Liver (tissue), 7 donors: ENCODE measurements at regions not wholly inside any gene's neighbourhood (a gene's known extent, or its start where the extent isn't known, plus 50 kb on each side); places are given as distances from the start of the nearest gene placed in this dataset.
"Not testable (repeated sequence)": the region's sequence is repeated elsewhere in the genome, so short reads cannot be mapped to it uniquely, and the experiment has no call there.

ENCODE experiments used
- DNase-seq: peaks from one replicate; pipeline ENCODE4 v3.0.0-alpha.2; 2017; ENCODE audit warnings: low spot score
- H3K27ac ChIP-seq, 2 donors: one replicate each; pipeline ENCODE4 v1.7.0; 2013; ENCODE audit warnings: inconsistent platforms in 2 of 2, low read length in 2 of 2, control low read depth in 1 of 2, low read depth in 1 of 2, mild to moderate bottlenecking in 1 of 2
- H3K27me3 ChIP-seq, 4 donors: one replicate each; pipeline versions ENCODE4 v1.6.1 to v1.7.0; 2013; ENCODE audit warnings: low read length in 3 of 4, inconsistent platforms in 1 of 4, mild to moderate bottlenecking in 1 of 4, moderate library complexity in 1 of 4; ENCODE audit not compliant: control insufficient read depth in 4 of 4, insufficient read depth in 4 of 4
- H3K36me3 ChIP-seq, 4 donors: one replicate each; pipeline versions ENCODE4 v1.6.1 to v1.7.0; 2013; ENCODE audit warnings: low read length in 3 of 4, mild to moderate bottlenecking in 3 of 4, low read depth in 1 of 4, moderate library complexity in 1 of 4; ENCODE audit not compliant: control insufficient read depth in 4 of 4, insufficient read depth in 3 of 4
- H3K4me1 ChIP-seq, 4 donors: one replicate each; pipeline versions ENCODE4 v1.6.1 to v1.7.0; 2013; ENCODE audit warnings: low read length in 3 of 4, mild to moderate bottlenecking in 3 of 4, moderate library complexity in 1 of 4; ENCODE audit not compliant: control insufficient read depth in 4 of 4, insufficient read depth in 4 of 4
- H3K4me3 ChIP-seq, 3 donors: one replicate each; pipeline versions ENCODE4 v1.6.1 to v1.7.0; 2013; ENCODE audit warnings: low read length in 3 of 3, control low read depth in 1 of 3, low read depth in 1 of 3, mild to moderate bottlenecking in 1 of 3
- H3K9ac ChIP-seq, 2 donors: one replicate each; pipeline ENCODE4 v1.7.0; 2013; ENCODE audit warnings: low read length in 2 of 2, mild to moderate bottlenecking in 2 of 2, moderate library complexity in 2 of 2, control low read depth in 1 of 2, low read depth in 1 of 2
- H3K9me3 ChIP-seq, 4 donors: one replicate each; pipeline versions ENCODE4 v1.6.1 to v1.7.0; 2013; ENCODE audit warnings: low read length in 3 of 4; ENCODE audit not compliant: control insufficient read depth in 4 of 4
- EGR1 ChIP-seq, 2 donors: IDR thresholded peaks; 2 replicates each; pipeline ENCODE4 v1.6.1; 2016 to 2018; ENCODE audit warnings: antibody characterized with exemption in 2 of 2, low read depth in 2 of 2
- FOXA1 ChIP-seq: IDR thresholded peaks from 2 replicates; pipeline ENCODE4 v1.6.1; 2016; ENCODE audit warnings: antibody characterized with exemption
- FOXA2 ChIP-seq: IDR thresholded peaks from 2 replicates; pipeline ENCODE4 v1.6.1; 2016; ENCODE audit warnings: antibody characterized with exemption
- GABPA ChIP-seq, 2 donors: IDR thresholded peaks in 1 of 2; conservative IDR thresholded peaks in 1 of 2; 2 replicates each; pipeline ENCODE4 v1.6.1; 2016; ENCODE audit warnings: antibody characterized with exemption in 2 of 2, mild to moderate bottlenecking in 1 of 2, moderate library complexity in 1 of 2
- HNF4A ChIP-seq, 2 donors: conservative IDR thresholded peaks; 2 replicates each; pipeline ENCODE4 v1.6.1; 2016; ENCODE audit warnings: antibody characterized with exemption in 2 of 2, mild to moderate bottlenecking in 2 of 2
- HNF4G ChIP-seq: IDR thresholded peaks from 2 replicates; pipeline ENCODE4 v1.6.1; 2016; ENCODE audit warnings: antibody characterized with exemption
- JUND ChIP-seq, 2 donors: IDR thresholded peaks; 2 replicates each; pipeline ENCODE4 v1.6.1; 2016; ENCODE audit warnings: antibody characterized with exemption in 2 of 2
- NR2F2 ChIP-seq: IDR thresholded peaks from 2 replicates; pipeline ENCODE4 v1.6.1; 2016; ENCODE audit warnings: antibody characterized with exemption
- RXRA ChIP-seq, 2 donors: IDR thresholded peaks; 2 replicates each; pipeline ENCODE4 v1.6.1; 2017 to 2018; ENCODE audit warnings: antibody characterized with exemption in 2 of 2, mild to moderate bottlenecking in 1 of 2
- SP1 ChIP-seq: IDR thresholded peaks from 2 replicates; pipeline ENCODE4 v1.6.1; 2018; ENCODE audit warnings: antibody characterized with exemption, mild to moderate bottlenecking
- TAF1 ChIP-seq: conservative IDR thresholded peaks from 2 replicates; pipeline ENCODE4 v1.6.1; 2016; ENCODE audit warnings: antibody characterized with exemption, mild to moderate bottlenecking
- YY1 ChIP-seq: IDR thresholded peaks from 2 replicates; pipeline ENCODE4 v1.6.1; 2016; ENCODE audit warnings: antibody characterized with exemption, mild to moderate bottlenecking
- WGBS: extraction: QIAGEN DNeasy Blood & Tissue Kit; methylation state at CpG from one replicate; pipeline ENCODE4 v1.1.7; 2013; 5-methylcytosine and 5-hydroxymethylcytosine counted together
- TF ChIP-seq, protein P1 (sequence below): IDR thresholded peaks from 2 replicates; pipeline ENCODE4 v1.6.1; 2016; ENCODE audit warnings: antibody characterized with exemption
- TF ChIP-seq, protein P2 (sequence below): IDR thresholded peaks from 2 replicates; pipeline ENCODE4 v1.6.1; 2016; ENCODE audit warnings: antibody characterized with exemption
- TF ChIP-seq, protein P3 (sequence below): IDR thresholded peaks from 2 replicates; pipeline ENCODE4 v1.6.1; 2016; ENCODE audit warnings: antibody characterized with exemption, mild to moderate bottlenecking
- TF ChIP-seq, protein P4 (sequence below): IDR thresholded peaks from 2 replicates; pipeline ENCODE4 v1.6.1; 2016; ENCODE audit warnings: antibody characterized with exemption
- donor health status: healthy.
- donor health status: healthy.
- donor health status: healthy.
- donor health status: healthy.

DNA sequence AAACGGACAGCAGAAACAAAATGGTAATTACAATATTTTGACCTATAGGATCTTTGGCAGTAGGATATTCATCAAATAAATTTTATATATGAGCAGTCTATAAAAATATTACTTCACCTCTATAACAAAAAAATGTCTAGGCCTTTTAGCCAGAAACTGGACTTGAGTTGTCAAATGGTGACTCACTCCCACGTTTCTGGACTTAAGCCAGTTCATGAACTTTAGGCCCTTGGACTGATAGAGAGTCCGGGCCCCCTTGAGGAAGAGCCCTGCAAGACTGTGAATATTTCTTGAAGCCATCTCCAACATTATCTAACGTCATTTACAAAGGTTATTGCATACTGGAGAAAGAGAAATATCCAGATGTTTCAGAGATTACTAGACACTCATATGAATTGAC lies 106.8 kb upstream of the FAM47A start:
- H3K4me3 ChIP-seq: no peak overlapping the region
- WGBS: 59% methylated on average over 4 of the region's 4 CpGs

DNA sequence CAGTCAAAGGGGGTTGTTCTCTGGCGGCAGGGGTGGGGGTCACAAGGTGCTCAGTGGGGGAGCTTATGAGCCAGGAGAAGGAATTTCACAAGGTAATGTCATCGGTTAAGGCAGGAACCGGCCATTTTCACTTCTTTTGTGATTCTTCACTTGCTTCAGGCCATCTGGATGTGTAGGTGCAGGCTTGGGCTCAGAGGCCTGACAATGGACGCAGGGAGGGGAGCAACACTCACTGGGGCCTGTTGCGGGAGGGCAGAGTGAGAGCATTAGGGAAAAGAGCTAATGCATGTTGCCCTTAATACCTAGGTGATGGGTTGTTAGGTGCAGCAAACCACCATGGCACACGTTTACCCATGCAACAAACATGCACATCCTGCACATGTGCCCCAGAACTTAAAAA lies 98.0 kb upstream of the FAM47A start:
- not testable (repeated sequence) for H3K9me3 ChIP-seq, H3K9ac ChIP-seq, H3K4me3 ChIP-seq, H3K36me3 ChIP-seq, H3K4me1 ChIP-seq, H3K27me3 ChIP-seq, H3K27ac ChIP-seq, DNase-seq
- 77% methylated on average over 6 of the region's 6 CpGs for WGBS

More for the DNA sequence above, 106.8 kb upstream of the FAM47A start:
- Histone ChIP-seq H3K4me1 (no peaks in the 10 kb centered on the region), H3K27ac (no peak overlapping the region), H3K9me3 (peaks cover 0 to 4% (median 0%) of the 10 kb centered on the region in 4 donors), H3K9ac (no peak overlapping the region), H3K27me3 (no peaks in the 10 kb centered on the region), H3K36me3 (no peaks in the 10 kb centered on the region)
- DNase-seq: no peak
- no peak for TF ChIP-seq GABPA (IDR thresholded peaks at IDR 0.05 in 1 of 2, conservative IDR thresholded peaks at IDR 0.05 in 1 of 2)
- TF ChIP-seq, protein P1, sequence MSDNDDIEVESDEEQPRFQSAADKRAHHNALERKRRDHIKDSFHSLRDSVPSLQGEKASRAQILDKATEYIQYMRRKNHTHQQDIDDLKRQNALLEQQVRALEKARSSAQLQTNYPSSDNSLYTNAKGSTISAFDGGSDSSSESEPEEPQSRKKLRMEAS: no peak
- TF ChIP-seq JUND (IDR thresholded peaks at IDR 0.05): no peak
- TF ChIP-seq EGR1 (IDR thresholded peaks at IDR 0.05; ENCODE audit: low read depth in 2 of 2): no peak
- TF ChIP-seq TAF1: no peak
- TF ChIP-seq, protein P2, sequence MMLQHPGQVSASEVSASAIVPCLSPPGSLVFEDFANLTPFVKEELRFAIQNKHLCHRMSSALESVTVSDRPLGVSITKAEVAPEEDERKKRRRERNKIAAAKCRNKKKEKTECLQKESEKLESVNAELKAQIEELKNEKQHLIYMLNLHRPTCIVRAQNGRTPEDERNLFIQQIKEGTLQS: no peak
- TF ChIP-seq, protein P3, sequence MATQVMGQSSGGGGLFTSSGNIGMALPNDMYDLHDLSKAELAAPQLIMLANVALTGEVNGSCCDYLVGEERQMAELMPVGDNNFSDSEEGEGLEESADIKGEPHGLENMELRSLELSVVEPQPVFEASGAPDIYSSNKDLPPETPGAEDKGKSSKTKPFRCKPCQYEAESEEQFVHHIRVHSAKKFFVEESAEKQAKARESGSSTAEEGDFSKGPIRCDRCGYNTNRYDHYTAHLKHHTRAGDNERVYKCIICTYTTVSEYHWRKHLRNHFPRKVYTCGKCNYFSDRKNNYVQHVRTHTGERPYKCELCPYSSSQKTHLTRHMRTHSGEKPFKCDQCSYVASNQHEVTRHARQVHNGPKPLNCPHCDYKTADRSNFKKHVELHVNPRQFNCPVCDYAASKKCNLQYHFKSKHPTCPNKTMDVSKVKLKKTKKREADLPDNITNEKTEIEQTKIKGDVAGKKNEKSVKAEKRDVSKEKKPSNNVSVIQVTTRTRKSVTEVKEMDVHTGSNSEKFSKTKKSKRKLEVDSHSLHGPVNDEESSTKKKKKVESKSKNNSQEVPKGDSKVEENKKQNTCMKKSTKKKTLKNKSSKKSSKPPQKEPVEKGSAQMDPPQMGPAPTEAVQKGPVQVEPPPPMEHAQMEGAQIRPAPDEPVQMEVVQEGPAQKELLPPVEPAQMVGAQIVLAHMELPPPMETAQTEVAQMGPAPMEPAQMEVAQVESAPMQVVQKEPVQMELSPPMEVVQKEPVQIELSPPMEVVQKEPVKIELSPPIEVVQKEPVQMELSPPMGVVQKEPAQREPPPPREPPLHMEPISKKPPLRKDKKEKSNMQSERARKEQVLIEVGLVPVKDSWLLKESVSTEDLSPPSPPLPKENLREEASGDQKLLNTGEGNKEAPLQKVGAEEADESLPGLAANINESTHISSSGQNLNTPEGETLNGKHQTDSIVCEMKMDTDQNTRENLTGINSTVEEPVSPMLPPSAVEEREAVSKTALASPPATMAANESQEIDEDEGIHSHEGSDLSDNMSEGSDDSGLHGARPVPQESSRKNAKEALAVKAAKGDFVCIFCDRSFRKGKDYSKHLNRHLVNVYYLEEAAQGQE: no peak
- no peak for TF ChIP-seq HNF4A (conservative IDR thresholded peaks at IDR 0.05)
- no peak for TF ChIP-seq FOXA2
- no peak for TF ChIP-seq SP1
- TF ChIP-seq NR2F2: no peak
- TF ChIP-seq RXRA (IDR thresholded peaks at IDR 0.05): no peak

DNA sequence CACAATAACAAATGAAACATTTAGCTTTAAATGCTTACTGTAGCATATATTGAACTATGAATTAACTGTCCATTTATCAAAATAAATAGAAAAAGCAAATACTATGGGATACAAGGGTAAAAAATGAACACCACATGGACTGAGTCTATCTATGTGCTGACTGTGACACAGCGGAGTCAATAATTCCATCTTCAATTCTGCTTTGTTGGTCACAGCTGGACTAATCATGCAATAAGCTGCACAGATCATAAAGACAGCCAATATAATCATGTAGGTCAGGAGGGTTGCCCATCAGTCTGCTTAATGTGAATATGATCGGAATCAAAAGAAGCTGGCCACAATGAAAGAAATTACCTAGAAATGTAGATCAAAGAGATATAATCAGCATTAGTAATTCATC lies 95.7 kb upstream of the FAM47A start:
- no peak for DNase-seq
- H3K27ac ChIP-seq: no peak overlapping the region
- no peak overlapping the region for H3K4me3 ChIP-seq
- H3K9me3 ChIP-seq: peaks cover 0 to 2% (median 0%) of the 10 kb centered on the region in 4 donors
- 90% methylated on average over 2 of the region's 2 CpGs for WGBS
- no peaks in the 10 kb centered on the region for H3K36me3 ChIP-seq
- H3K4me1 ChIP-seq: no peaks in the 10 kb centered on the region
- peaks cover 0 to 6% (median 0%) of the 10 kb centered on the region in 4 donors for H3K27me3 ChIP-seq
- H3K9ac ChIP-seq: no peak overlapping the region
- TF ChIP-seq SP1 (no peak), HNF4A (conservative IDR thresholded peaks at IDR 0.05) (no peak), HNF4G (no peak), YY1 (no peak), FOXA2 (no peak), FOXA1 (no peak), EGR1 (IDR thresholded peaks at IDR 0.05; ENCODE audit: low read depth in 2 of 2) (no peak), JUND (IDR thresholded peaks at IDR 0.05) (no peak)
- TF ChIP-seq, protein P2: no peak
- TF ChIP-seq, protein P3: no peak
- TF ChIP-seq, protein P4, sequence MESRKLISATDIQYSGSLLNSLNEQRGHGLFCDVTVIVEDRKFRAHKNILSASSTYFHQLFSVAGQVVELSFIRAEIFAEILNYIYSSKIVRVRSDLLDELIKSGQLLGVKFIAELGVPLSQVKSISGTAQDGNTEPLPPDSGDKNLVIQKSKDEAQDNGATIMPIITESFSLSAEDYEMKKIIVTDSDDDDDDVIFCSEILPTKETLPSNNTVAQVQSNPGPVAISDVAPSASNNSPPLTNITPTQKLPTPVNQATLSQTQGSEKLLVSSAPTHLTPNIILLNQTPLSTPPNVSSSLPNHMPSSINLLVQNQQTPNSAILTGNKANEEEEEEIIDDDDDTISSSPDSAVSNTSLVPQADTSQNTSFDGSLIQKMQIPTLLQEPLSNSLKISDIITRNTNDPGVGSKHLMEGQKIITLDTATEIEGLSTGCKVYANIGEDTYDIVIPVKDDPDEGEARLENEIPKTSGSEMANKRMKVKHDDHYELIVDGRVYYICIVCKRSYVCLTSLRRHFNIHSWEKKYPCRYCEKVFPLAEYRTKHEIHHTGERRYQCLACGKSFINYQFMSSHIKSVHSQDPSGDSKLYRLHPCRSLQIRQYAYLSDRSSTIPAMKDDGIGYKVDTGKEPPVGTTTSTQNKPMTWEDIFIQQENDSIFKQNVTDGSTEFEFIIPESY: no peak
- TF ChIP-seq, protein P1: no peak
